Loucy (cell line): ENCODE measurements at regions not wholly inside any gene's neighbourhood (a gene's known extent, or its start where the extent isn't known, plus 50 kb on each side); places are given as distances from the start of the nearest gene placed in this dataset.

ENCODE experiments used
- CTCF ChIP-seq: fragments of 200-600 bp; sonication (generic); conservative IDR thresholded peaks from 2 replicates; pipeline ENCODE4 v1.5.1; 2014; ENCODE audit warnings: mild to moderate bottlenecking, antibody characterized with exemption, low read length
- EZH2phosphoT487 ChIP-seq: fragments of 200-600 bp; IDR thresholded peaks from 2 replicates; pipeline ENCODE4 v1.6.1; 2018; ENCODE audit warnings: antibody characterized with exemption, mild to moderate bottlenecking, moderate library complexity, borderline replicate concordance

- TF ChIP-seq EZH2phosphoT487 (no peak), CTCF (no peak)
Observed at GRCh38 chr7:110502888-110503465, 588.0 kb upstream of the LRRN3 start.
